ENCODE measurements at regions not wholly inside any gene's neighbourhood (a gene's known extent, or its start where the extent isn't known, plus 50 kb on each side); places are given as distances from the start of the nearest gene placed in this dataset.

DNA sequence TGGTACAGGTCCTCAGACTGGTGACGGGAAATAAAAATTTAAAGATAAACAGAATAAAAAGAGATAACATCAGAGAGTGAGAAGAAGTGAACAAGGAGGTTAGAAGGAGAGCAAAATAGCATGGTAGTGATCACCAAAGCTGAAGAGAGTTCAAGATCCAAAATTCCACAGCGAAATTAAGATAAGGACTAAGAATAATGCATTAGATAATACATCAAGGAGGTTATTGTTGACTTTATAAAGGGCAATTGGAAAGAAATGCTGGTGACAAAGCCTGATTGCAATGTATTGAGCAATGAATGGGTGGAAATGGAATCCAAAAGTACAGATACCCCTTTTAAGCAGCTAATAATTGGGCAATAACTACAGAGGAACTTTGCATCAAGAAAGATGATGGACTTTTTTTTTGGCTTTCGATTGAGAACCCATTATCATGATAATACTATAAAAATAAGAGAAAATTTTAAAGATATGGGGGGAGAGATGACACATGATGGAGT lies 101.6 kb upstream of the MAP9 start:
- in situ Hi-C loops (cut with HindIII; ENCODE audit: low sequenced_read_pairs) = no loop called here
- no peak for DNase-seq (ENCODE audit: low read depth)
- TF ChIP-seq, protein P1, sequence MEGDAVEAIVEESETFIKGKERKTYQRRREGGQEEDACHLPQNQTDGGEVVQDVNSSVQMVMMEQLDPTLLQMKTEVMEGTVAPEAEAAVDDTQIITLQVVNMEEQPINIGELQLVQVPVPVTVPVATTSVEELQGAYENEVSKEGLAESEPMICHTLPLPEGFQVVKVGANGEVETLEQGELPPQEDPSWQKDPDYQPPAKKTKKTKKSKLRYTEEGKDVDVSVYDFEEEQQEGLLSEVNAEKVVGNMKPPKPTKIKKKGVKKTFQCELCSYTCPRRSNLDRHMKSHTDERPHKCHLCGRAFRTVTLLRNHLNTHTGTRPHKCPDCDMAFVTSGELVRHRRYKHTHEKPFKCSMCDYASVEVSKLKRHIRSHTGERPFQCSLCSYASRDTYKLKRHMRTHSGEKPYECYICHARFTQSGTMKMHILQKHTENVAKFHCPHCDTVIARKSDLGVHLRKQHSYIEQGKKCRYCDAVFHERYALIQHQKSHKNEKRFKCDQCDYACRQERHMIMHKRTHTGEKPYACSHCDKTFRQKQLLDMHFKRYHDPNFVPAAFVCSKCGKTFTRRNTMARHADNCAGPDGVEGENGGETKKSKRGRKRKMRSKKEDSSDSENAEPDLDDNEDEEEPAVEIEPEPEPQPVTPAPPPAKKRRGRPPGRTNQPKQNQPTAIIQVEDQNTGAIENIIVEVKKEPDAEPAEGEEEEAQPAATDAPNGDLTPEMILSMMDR (IDR thresholded peaks at IDR 0.05; ENCODE audit: low read depth, low read length, missing control alignments) = no peak
- no peak overlapping the region for H3K4me3 ChIP-seq (ENCODE audit: low read depth, low read length)

DNA sequence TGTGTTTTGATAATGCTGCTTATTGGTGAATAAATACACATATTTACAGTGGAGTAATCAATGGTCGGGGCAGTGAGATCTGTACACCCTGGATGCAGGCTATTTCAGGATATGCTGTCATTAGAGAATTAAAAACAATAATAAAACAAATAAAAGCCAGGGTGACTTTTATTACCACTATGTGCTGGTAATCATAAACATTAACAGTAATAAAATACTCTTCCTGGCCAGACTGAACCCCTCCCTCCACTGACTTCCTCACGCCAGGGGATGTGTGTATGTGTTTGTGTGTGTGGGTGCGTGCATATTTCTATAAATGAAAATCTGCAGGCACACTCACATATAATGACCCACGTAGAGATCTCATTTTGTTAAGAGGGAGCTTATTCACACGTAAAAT lies 98.0 kb upstream of the MAP9 start:
- no peak overlapping the region for H3K4me3 ChIP-seq (ENCODE audit: low read depth, low read length)
- no peak for DNase-seq (ENCODE audit: low read depth)
- TF ChIP-seq, protein P1 (IDR thresholded peaks at IDR 0.05; ENCODE audit: low read depth, low read length, missing control alignments) = no peak
- in situ Hi-C loops (cut with HindIII; ENCODE audit: low sequenced_read_pairs) = no loop called here

DNA sequence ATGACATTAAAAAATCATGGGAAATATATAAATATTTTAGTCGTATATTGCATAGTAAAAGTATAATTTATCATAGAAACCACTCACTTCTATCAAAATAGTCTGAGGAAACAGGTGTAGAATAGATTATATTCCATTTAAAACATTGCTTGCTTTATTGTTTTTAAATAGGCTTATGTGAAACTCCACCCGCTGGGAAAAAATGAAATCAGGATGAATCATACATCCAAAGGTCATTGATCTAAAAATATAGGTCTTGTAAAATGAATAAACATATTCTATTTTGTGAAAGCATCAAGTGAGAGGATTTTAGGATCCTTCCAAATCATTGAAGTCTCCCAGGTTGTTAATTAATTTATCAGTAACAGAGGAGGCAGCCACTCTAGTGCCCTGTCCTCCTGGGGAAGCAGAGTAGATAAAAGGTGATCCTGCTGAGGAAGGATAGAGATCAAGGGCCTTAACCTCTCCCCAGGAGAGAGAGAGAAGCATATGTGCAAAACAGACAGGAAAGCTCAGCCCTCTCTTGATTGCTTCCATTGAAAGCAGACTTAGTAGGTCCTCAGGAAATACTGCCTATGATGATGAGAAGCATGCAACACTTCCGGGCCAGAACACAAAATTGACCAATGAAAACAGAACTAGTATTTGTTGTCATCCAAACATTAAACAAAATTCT lies 96.8 kb upstream of the MAP9 start:
- no peak overlapping the region for H3K4me3 ChIP-seq (ENCODE audit: low read depth, low read length)
- TF ChIP-seq, protein P1 (IDR thresholded peaks at IDR 0.05; ENCODE audit: low read depth, low read length, missing control alignments) = no peak
- DNase-seq (ENCODE audit: low read depth) = no peak
- in situ Hi-C loops (cut with HindIII; ENCODE audit: low sequenced_read_pairs) = no loop called here

DNA sequence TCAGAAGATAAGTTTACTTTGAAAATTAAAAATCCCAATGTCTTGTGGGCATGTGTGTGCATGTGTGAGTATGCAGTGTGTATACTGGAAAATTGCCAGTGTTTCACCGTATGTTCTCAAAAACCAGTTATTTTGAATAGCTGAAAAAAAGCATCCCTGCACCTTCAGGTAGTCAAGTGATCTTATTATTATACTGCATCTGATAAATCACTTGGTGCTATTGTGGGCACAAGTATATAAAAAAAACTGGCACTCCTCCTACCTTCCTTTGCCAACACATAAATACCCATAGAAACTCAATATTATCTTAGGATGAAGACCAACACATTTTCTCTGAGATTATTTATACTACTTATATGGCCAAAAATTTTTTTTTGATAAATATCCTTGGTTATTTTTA lies 91.5 kb upstream of the MAP9 start:
- in situ Hi-C loops (cut with HindIII; ENCODE audit: low sequenced_read_pairs) = no loop called here
- no peak for DNase-seq (ENCODE audit: low read depth)
- H3K4me3 ChIP-seq (ENCODE audit: low read depth, low read length) = no peak overlapping the region
- TF ChIP-seq, protein P1 (IDR thresholded peaks at IDR 0.05; ENCODE audit: low read depth, low read length, missing control alignments) = no peak

DNA sequence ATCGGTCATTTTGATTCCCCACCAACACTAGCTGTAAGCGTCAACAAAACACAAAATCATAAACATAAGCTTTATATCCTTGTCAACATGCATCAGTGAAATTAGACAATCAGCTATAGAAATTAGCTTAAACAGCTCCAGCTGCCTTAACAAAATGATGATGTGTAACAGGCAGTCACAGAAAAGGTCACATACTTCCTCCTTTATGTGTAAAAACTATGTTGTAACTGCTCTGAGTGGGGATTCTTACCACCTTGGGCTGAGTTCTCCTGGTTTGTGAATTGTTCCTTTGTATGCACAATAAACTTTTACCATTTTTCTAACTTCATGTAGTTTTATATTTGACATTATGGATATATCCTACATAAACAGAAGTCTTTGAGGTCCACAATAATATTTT lies 73.9 kb upstream of the MAP9 start:
- TF ChIP-seq, protein P1 (IDR thresholded peaks at IDR 0.05; ENCODE audit: low read depth, low read length, missing control alignments) = no peak
- in situ Hi-C loops (cut with HindIII; ENCODE audit: low sequenced_read_pairs) = no loop called here
- DNase-seq (ENCODE audit: low read depth) = no peak
- H3K4me3 ChIP-seq (ENCODE audit: low read depth, low read length) = no peak overlapping the region

DNA sequence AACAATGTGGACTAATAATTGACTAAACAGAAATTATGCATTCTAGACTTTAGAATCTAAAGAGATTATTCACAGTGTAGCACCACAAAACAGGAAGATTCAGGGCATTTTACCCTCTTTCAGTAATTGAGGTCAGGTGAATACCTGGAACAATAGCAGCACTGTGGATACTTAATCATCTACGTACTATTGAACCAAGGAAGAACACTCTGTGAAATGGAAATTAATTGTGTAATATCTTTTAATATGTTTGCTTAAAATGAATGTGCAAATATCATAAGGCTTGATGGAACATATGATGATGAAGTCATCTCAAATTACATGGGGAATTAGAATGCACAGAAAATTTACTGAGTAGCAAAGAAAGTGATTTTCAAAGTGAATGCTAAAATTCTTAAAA lies 68.5 kb upstream of the MAP9 start:
- no peak for DNase-seq (ENCODE audit: low read depth)
- TF ChIP-seq, protein P1 (IDR thresholded peaks at IDR 0.05; ENCODE audit: low read depth, low read length, missing control alignments) = no peak
- in situ Hi-C loops (cut with HindIII; ENCODE audit: low sequenced_read_pairs) = no loop called here
- no peak overlapping the region for H3K4me3 ChIP-seq (ENCODE audit: low read depth, low read length)
